ENCODE measurements at regions not wholly inside any gene's neighbourhood (a gene's known extent, or its start where the extent isn't known, plus 50 kb on each side); places are given as distances from the start of the nearest gene placed in this dataset.
"Not testable (repeated sequence)": the region's sequence is repeated elsewhere in the genome, so short reads cannot be mapped to it uniquely, and the experiment has no call there.

GRCh38 chr5:56311306-56311905 lies 78.3 kb upstream of the ANKRD55 start:
- no peak for DNase-seq

GRCh38 chr5:56310711-56311204 lies 77.6 kb upstream of the ANKRD55 start:
- no peak for DNase-seq

- no peak for DNase-seq
Observed at GRCh38 chr5:56309262-56309826, 76.2 kb upstream of the ANKRD55 start.

GRCh38 chr5:56307714-56308333 lies 74.7 kb upstream of the ANKRD55 start:
- DNase-seq = no peak

GRCh38 chr5:56306433-56307150 lies 73.5 kb upstream of the ANKRD55 start:
- no peak for DNase-seq

GRCh38 chr5:56305001-56305950 lies 72.1 kb upstream of the ANKRD55 start:
- no peak for DNase-seq

- DNase-seq = no peak
Observed at GRCh38 chr5:56303511-56303910, 70.4 kb upstream of the ANKRD55 start.

- no peak for DNase-seq
Observed at GRCh38 chr5:56302027-56302426, 68.9 kb upstream of the ANKRD55 start.

- no peak for DNase-seq
Observed at GRCh38 chr5:56301069-56301468, 67.9 kb upstream of the ANKRD55 start.

- no peak for DNase-seq
Observed at GRCh38 chr5:56299212-56299611, 66.1 kb upstream of the ANKRD55 start.

- DNase-seq = no peak
Observed at GRCh38 chr5:56298336-56299090, 65.4 kb upstream of the ANKRD55 start.

- no peak for DNase-seq
Observed at GRCh38 chr5:56297851-56298250, 64.7 kb upstream of the ANKRD55 start.

GRCh38 chr5:56295311-56295710 lies 62.2 kb upstream of the ANKRD55 start:
- DNase-seq = not testable (repeated sequence)

GRCh38 chr5:56294354-56294753 lies 61.2 kb upstream of the ANKRD55 start:
- no peak for DNase-seq

- not testable (repeated sequence) for DNase-seq
Observed at GRCh38 chr5:56292874-56293273, 59.7 kb upstream of the ANKRD55 start.

GRCh38 chr5:56291661-56292374 lies 58.7 kb upstream of the ANKRD55 start:
- no peak for DNase-seq

GRCh38 chr5:56291079-56291643 lies 58.0 kb upstream of the ANKRD55 start:
- no peak for DNase-seq

GRCh38 chr5:56290378-56291078 lies 57.4 kb upstream of the ANKRD55 start:
- DNase-seq = no peak

GRCh38 chr5:56289602-56289987 lies 56.5 kb upstream of the ANKRD55 start:
- DNase-seq = no peak

Measured in DMS 273 treated with DMSO at 0.1 percent for 48 hours (cell line).